Aorta (tissue), 5 donors: ENCODE measurements at regions not wholly inside any gene's neighbourhood (a gene's known extent, or its start where the extent isn't known, plus 50 kb on each side); places are given as distances from the start of the nearest gene placed in this dataset.

Source experiments
- ATAC-seq: fragments of 200-7000 bp; cut with Tn5 transposase; one replicate; pipeline ENCODE4 v1.9.1; 2022; ENCODE audit warnings: moderate library complexity; ENCODE audit not compliant: low FRiP score
- DNase-seq, 2 donors: peaks; one replicate each; pipeline ENCODE4 v3.0.0-alpha.2; 2020
- H3K27ac ChIP-seq, 2 donors: one replicate each; pipeline ENCODE4 v1.5.1; 2013; ENCODE audit warnings: low read length in 2 of 2, mild to moderate bottlenecking in 2 of 2, moderate library complexity in 2 of 2, control low read depth in 1 of 2, inconsistent platforms in 1 of 2, low read depth in 1 of 2
- H3K27me3 ChIP-seq, 2 donors: one replicate each; pipeline ENCODE4 v1.6.1; 2013; ENCODE audit warnings: control low read depth in 1 of 2, low read length in 1 of 2, mild to moderate bottlenecking in 1 of 2, moderate library complexity in 1 of 2; ENCODE audit not compliant: insufficient read depth in 2 of 2, control insufficient read depth in 1 of 2
- H3K36me3 ChIP-seq, 2 donors: one replicate each; pipeline ENCODE4 v1.6.1; 2013; ENCODE audit warnings: control low read depth in 1 of 2, low read length in 1 of 2, mild to moderate bottlenecking in 1 of 2; ENCODE audit not compliant: insufficient read depth in 2 of 2, control insufficient read depth in 1 of 2
- H3K4me1 ChIP-seq, 2 donors: one replicate each; pipeline ENCODE4 v1.6.1; 2013; ENCODE audit warnings: low read length in 2 of 2, control low read depth in 1 of 2, mild to moderate bottlenecking in 1 of 2, moderate library complexity in 1 of 2; ENCODE audit not compliant: insufficient read depth in 2 of 2, control insufficient read depth in 1 of 2
- H3K4me3 ChIP-seq, 2 donors: one replicate each; pipeline ENCODE4 v1.5.1; 2013; ENCODE audit warnings: low read length in 2 of 2, control low read depth in 1 of 2, mild to moderate bottlenecking in 1 of 2
- H3K9me3 ChIP-seq: one replicate; pipeline ENCODE4 v1.6.1; 2013; ENCODE audit warnings: mild to moderate bottlenecking, low read length; ENCODE audit not compliant: control insufficient read depth
- WGBS, 2 donors: extraction: QIAGEN DNeasy Blood & Tissue Kit; methylation state at CpG; one replicate each; pipeline ENCODE4 v1.1.7; 2013; 5-methylcytosine and 5-hydroxymethylcytosine counted together
- intact Hi-C, 2 donors: fragments of 100-400 bp; cut with DNase I; formaldehyde crosslinking; loops; one replicate each; pipeline versions ENCODE4 v1.14.2 to v1.15.0; 2022
- donor health status: healthy with polysubstance abuse.
- donor health status: Bipolar disorder and iron deficiency.
- donor health status: DM: no; HTN: no; CAD: no.
- donor health status: DM: no; HTN: no; CAD: no.
- donor health status: DM: yes; HTN: yes; CAD: no.

DNA sequence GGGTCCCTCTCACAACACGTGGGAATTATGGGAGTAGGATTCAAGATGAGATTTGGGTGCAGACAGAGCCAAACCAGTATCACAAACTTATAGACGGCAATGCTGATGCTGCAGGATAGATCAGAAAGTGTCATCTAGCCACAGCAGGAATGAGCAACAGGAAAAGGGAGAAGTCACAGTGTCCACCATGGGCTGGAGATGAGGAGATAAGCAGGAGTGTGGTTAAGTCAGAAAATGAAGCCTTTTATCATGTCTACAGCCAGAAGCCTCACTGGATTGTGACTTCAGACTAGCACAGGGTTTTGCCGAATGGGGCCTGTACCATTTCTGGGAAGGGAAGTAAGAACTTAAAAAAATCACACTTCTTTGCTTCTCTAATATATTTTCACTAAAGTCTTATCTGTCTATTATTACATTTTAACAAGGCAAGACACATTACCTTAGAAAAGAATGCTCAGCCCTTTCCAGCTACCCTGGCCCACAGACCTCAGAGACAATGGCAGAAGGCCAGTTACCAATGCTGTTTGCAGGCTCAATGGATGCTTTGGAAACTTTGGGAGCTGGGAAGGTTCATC is 490.2 kb upstream of the SALL1 start:
- 80 to 87% methylated on average over 3 of the region's 3 CpGs for WGBS, 2 donors
- Histone ChIP-seq H3K36me3 (no peaks in the 10 kb centered on the region), H3K4me1 (no peaks in the 10 kb centered on the region), H3K27me3 (no peaks in the 10 kb centered on the region), H3K9me3 (no peaks in the 10 kb centered on the region), H3K4me3 (no peak overlapping the region), H3K27ac (no peak overlapping the region)
- DNase-seq, result no peak
- intact Hi-C loops, result no loop called here
- no peak for ATAC-seq

DNA sequence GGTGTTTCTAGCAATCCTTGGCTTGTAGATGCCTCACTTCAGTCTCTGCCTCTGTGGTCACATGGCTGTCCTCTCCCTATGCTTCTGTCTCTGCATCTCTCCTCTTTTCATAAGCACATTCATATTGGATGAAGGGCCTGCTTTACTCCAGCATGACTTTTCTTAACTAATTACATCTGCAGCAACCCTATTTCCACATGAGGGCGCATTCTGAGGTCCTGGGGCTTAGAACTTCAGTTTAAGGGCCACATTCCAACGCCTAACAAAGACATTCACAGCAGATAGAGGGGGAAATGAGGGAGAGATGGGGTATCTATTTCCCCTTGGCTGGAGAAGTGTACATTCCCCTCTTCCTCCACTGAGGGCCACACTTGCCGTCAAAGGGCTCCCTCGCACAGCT is 489.1 kb upstream of the SALL1 start:
- Histone ChIP-seq H3K4me3 (no peak overlapping the region), H3K9me3 (no peaks in the 10 kb centered on the region), H3K27me3 (no peaks in the 10 kb centered on the region), H3K36me3 (no peaks in the 10 kb centered on the region), H3K27ac (no peak overlapping the region), H3K4me1 (no peaks in the 10 kb centered on the region)
- intact Hi-C loops, result no loop called here
- ATAC-seq, result no peak
- WGBS, 2 donors, result 81 to 89% methylated on average over 4 of the region's 4 CpGs
- no peak for DNase-seq

DNA sequence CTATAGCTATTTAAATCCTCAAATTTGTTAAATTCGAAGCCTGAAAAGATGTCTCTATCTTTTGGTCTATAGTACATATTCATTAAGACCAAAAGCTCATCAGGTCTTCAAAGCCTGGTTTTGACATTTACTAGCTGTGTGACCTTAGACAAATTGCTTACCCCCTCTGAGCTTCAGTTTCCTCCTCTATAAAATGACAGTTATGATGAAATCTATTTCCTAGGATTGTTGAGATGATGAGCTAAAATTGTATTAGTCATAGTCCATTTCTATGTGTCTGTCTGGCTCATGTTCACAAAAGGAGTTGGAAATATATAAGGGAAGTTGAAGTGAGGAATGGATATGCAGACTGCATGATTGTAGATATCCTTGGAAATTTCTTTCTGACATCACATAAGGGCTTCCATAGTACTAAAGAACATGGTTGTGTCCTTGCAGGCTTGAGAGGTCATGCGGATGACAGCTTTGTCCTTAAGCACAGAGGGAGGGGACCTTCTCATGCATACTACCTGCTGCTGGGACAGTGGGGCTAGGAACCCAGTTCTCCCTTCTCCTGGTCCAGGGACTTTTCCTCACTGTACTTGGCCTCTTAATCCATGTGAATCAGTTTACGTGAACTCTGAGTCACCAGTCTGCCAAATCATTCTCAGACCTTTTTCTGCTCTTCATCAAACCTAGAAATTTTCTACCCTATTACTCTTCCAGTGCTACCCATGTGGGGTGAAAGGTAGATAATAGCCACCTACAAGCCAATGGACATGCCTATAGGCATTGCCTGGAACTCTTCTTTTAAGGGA is 487.5 kb upstream of the SALL1 start:
- Histone ChIP-seq H3K4me3 (no peak overlapping the region), H3K36me3 (no peaks in the 10 kb centered on the region), H3K27ac (no peak overlapping the region), H3K9me3 (no peaks in the 10 kb centered on the region), H3K27me3 (no peaks in the 10 kb centered on the region), H3K4me1 (no peaks in the 10 kb centered on the region)
- DNase-seq (no peak), ATAC-seq (no peak)
- intact Hi-C loops, result no loop called here
- WGBS, 2 donors, result 77 to 81% methylated on average over 3 of the region's 3 CpGs

DNA sequence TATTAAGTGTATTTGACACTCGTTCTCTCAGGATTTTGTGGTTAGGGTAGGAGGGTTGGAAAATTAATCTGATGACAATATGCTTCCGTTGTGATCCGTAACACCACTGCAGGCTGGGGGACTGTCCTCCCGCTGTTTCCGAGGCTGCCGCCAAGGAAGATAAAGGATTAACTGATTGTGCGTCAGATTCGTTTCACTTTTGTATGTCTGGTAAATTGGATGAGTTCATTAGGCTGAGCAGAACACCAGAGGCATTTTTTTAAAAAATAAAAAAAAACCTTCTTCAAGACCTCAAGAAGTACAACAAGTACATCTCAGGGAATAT is 486.7 kb upstream of the SALL1 start:
- no peaks in the 10 kb centered on the region for H3K9me3 ChIP-seq
- H3K27me3 ChIP-seq, result no peaks in the 10 kb centered on the region
- H3K36me3 ChIP-seq, result no peaks in the 10 kb centered on the region
- ATAC-seq (no peak), DNase-seq (no peak)
- H3K4me3 ChIP-seq, result no peak overlapping the region
- no peak overlapping the region for H3K27ac ChIP-seq
- WGBS, 2 donors, result 36 to 54% methylated on average over 8 of the region's 8 CpGs
- intact Hi-C loops, result no loop called here
- H3K4me1 ChIP-seq, result no peaks in the 10 kb centered on the region

DNA sequence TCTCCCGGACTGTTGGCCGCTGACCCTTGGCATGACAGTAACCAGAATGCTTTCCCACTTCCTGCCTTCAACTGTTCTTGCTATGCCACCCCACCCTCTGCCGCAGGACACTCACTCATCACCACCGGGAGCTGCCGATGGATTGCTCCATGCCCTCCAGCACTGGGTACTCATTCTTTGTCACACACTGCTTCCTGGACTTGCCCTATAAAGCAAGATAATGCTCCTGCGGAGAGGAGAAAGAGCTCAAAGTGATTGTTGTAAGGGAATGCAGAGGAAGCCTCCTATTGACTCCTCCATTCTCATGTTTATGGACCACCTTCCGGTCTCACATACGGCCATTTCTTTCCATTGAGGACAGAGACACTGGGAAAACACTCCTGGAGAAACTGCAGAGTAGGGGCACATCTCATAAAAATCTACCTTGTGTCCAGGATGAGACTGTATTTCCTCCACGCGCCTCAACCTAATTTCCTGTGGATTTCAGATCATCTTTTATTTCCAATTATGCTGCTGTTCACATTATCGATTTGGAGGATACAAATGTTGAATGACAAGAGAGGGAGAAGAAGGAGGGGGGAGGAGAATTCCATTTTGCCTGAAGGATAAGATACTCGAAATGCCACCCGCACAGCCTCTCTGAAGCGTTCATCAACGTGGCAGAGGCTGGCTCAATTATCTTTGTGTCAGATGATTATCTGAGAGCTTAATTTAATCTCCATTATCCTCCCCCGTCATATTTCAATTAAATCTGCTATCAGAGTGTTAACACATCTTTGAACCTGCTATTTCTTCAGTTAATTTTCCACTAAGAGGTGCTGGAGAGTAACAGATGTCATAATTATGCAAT is 486.1 kb upstream of the SALL1 start:
- ATAC-seq, result no peak
- no peak for DNase-seq
- Histone ChIP-seq H3K36me3 (no peaks in the 10 kb centered on the region), H3K4me1 (no peaks in the 10 kb centered on the region), H3K4me3 (no peak overlapping the region), H3K9me3 (no peaks in the 10 kb centered on the region), H3K27ac (no peak overlapping the region), H3K27me3 (no peaks in the 10 kb centered on the region)
- intact Hi-C loops, result no loop called here
- WGBS, 2 donors, result 39 to 43% methylated on average over 16 of the region's 16 CpGs

DNA sequence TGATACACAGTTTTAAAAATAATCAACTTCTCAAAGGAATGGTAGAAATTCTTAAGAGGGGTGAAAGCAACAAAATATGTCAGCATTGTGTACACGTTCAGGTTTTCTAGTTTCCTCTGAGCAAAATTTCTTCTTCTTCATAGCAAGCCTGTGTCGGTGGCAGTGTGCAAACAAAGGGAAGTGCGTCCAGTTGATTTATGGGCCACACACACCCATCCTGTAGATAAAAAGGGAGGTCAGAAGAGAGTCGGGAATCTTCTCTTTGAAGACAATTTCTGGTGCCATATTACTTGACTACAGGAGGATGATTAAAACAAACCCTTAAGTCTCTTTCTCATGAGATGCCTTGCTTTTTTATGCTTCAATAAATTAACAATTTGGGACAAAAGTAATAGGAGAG is 484.1 kb upstream of the SALL1 start:
- no peak overlapping the region for H3K4me3 ChIP-seq
- no peaks in the 10 kb centered on the region for H3K27me3 ChIP-seq
- H3K4me1 ChIP-seq, result no peaks in the 10 kb centered on the region
- 16 to 20% methylated on average over 4 of the region's 4 CpGs for WGBS, 2 donors
- H3K9me3 ChIP-seq, result no peaks in the 10 kb centered on the region
- intact Hi-C loops, result no loop called here
- no peak overlapping the region for H3K27ac ChIP-seq
- DNase-seq (no peak), ATAC-seq (no peak)
- no peaks in the 10 kb centered on the region for H3K36me3 ChIP-seq

DNA sequence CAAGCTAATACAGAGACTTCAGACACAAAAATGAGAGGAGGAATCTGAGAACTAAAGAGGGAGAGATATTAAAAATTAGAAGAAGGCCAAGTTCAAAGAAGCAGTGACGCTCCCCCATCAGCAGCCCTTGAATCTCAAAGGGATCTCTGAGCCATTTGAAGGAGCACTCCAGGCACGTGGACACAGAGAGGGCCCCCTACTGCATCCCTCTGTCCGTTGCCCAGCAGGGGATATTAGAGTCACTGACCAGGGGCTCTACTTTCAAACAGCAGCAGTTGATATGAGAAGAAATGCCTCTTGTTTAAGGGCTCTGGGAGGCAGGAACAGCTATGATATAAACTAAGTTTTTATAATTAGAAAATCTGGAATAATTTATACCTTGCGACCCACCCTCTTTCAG is 479.0 kb upstream of the SALL1 start:
- Histone ChIP-seq H3K27me3 (no peaks in the 10 kb centered on the region), H3K27ac (no peak overlapping the region), H3K36me3 (no peaks in the 10 kb centered on the region), H3K9me3 (no peaks in the 10 kb centered on the region), H3K4me3 (no peak overlapping the region), H3K4me1 (no peaks in the 10 kb centered on the region)
- WGBS, 2 donors, result 45% methylated on average over 4 of the region's 4 CpGs
- intact Hi-C loops, result no loop called here
- DNase-seq, result no peak
- ATAC-seq, result no peak

DNA sequence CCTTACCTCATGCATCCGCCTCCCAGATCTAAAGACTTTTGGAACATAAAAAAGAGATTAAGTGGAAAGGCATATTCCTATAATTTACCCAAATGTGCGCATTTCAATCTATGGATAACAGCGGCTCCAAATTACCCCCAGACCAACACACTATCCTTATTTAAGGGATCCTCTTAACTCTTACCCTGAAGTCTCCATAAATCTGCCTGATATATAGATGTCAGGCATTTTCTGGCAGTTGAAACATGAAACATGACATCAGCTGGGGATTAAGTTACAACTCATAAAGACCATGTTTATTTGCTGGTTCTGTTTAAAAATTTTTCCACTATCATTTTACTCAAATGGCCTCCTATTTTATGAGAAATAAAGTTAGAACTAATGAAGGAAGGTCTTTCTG is 478.5 kb upstream of the SALL1 start:
- Histone ChIP-seq H3K27ac (no peak overlapping the region), H3K4me3 (no peak overlapping the region), H3K9me3 (no peaks in the 10 kb centered on the region), H3K4me1 (no peaks in the 10 kb centered on the region), H3K36me3 (no peaks in the 10 kb centered on the region), H3K27me3 (no peaks in the 10 kb centered on the region)
- DNase-seq (no peak), ATAC-seq (no peak)
- intact Hi-C loops, result no loop called here
- 80 to 89% methylated on average over 3 of the region's 3 CpGs for WGBS, 2 donors
